K562 (cell line): ENCODE measurements at regions not wholly inside any gene's neighbourhood (a gene's known extent, or its start where the extent isn't known, plus 50 kb on each side); places are given as distances from the start of the nearest gene placed in this dataset.
A peak's percentile ranks its signal among the peaks of the same experiment; 100 is the strongest.

Experiments
- ATF1 ChIP-seq, 2 experiments: fragments of 450-650 bp in 1 of 2; IDR thresholded peaks; 2 replicates each; pipeline ENCODE4 v1.6.1; 2016; ENCODE audit warnings: missing compliant biosample characterization in 1 of 2, missing genetic modification characterization in 1 of 2
- EP300 ChIP-seq: IDR thresholded peaks from 2 replicates; pipeline ENCODE4 v1.6.1; 2012; ENCODE audit warnings: low read length, improper control_type of control experiment
- GABPA ChIP-seq: fragments of 200-800 bp; sonication (Bioruptor generic); conservative IDR thresholded peaks from 2 replicates; pipeline ENCODE4 v1.6.1; 2016; ENCODE audit warnings: low read depth, missing genetic modification characterization, missing compliant biosample characterization
- SPI1 ChIP-seq: IDR thresholded peaks from 2 replicates; pipeline ENCODE4 v1.6.1; 2011; ENCODE audit warnings: low read depth, low read length, control low read depth, borderline replicate concordance
- TCF7 ChIP-seq: sonication (generic); IDR thresholded peaks from 2 replicates; pipeline ENCODE4 v1.6.1; 2016; ENCODE audit warnings: antibody characterized with exemption, borderline replicate concordance
- UBTF ChIP-seq, 2 experiments: IDR thresholded peaks; 2 replicates each; pipeline ENCODE4 v1.6.1; 2012; ENCODE audit warnings: improper control_type of control experiment in 2 of 2, low read depth in 2 of 2, low read length in 2 of 2, borderline replicate concordance in 1 of 2
- TF ChIP-seq, protein P1 (sequence below): fragments of 450-650 bp; IDR thresholded peaks from 2 replicates; pipeline ENCODE4 v1.6.1; 2016; ENCODE audit warnings: mild to moderate bottlenecking, moderate library complexity

DNA sequence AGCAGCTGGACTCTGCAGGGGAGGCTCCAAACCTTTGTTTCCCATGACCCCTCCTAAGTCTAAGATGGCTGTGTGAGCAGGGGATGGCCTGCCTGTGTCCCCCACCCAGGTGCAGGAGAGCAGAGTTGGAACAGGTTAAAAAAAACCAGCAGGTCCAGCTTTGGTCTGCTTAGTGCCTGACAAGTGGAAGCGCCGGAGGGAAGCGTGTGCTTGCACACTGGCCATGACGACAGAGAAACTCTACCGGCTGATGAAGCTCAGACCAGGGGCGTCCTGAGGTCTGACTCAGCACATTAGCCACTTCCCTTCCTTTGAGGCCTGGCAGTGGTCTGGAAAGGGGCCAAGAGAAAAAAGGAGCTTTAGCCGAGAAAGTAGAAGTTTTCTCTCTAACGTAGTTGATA lies 280.1 kb downstream of the VRK1 start (continued):
- TF ChIP-seq, protein P1, sequence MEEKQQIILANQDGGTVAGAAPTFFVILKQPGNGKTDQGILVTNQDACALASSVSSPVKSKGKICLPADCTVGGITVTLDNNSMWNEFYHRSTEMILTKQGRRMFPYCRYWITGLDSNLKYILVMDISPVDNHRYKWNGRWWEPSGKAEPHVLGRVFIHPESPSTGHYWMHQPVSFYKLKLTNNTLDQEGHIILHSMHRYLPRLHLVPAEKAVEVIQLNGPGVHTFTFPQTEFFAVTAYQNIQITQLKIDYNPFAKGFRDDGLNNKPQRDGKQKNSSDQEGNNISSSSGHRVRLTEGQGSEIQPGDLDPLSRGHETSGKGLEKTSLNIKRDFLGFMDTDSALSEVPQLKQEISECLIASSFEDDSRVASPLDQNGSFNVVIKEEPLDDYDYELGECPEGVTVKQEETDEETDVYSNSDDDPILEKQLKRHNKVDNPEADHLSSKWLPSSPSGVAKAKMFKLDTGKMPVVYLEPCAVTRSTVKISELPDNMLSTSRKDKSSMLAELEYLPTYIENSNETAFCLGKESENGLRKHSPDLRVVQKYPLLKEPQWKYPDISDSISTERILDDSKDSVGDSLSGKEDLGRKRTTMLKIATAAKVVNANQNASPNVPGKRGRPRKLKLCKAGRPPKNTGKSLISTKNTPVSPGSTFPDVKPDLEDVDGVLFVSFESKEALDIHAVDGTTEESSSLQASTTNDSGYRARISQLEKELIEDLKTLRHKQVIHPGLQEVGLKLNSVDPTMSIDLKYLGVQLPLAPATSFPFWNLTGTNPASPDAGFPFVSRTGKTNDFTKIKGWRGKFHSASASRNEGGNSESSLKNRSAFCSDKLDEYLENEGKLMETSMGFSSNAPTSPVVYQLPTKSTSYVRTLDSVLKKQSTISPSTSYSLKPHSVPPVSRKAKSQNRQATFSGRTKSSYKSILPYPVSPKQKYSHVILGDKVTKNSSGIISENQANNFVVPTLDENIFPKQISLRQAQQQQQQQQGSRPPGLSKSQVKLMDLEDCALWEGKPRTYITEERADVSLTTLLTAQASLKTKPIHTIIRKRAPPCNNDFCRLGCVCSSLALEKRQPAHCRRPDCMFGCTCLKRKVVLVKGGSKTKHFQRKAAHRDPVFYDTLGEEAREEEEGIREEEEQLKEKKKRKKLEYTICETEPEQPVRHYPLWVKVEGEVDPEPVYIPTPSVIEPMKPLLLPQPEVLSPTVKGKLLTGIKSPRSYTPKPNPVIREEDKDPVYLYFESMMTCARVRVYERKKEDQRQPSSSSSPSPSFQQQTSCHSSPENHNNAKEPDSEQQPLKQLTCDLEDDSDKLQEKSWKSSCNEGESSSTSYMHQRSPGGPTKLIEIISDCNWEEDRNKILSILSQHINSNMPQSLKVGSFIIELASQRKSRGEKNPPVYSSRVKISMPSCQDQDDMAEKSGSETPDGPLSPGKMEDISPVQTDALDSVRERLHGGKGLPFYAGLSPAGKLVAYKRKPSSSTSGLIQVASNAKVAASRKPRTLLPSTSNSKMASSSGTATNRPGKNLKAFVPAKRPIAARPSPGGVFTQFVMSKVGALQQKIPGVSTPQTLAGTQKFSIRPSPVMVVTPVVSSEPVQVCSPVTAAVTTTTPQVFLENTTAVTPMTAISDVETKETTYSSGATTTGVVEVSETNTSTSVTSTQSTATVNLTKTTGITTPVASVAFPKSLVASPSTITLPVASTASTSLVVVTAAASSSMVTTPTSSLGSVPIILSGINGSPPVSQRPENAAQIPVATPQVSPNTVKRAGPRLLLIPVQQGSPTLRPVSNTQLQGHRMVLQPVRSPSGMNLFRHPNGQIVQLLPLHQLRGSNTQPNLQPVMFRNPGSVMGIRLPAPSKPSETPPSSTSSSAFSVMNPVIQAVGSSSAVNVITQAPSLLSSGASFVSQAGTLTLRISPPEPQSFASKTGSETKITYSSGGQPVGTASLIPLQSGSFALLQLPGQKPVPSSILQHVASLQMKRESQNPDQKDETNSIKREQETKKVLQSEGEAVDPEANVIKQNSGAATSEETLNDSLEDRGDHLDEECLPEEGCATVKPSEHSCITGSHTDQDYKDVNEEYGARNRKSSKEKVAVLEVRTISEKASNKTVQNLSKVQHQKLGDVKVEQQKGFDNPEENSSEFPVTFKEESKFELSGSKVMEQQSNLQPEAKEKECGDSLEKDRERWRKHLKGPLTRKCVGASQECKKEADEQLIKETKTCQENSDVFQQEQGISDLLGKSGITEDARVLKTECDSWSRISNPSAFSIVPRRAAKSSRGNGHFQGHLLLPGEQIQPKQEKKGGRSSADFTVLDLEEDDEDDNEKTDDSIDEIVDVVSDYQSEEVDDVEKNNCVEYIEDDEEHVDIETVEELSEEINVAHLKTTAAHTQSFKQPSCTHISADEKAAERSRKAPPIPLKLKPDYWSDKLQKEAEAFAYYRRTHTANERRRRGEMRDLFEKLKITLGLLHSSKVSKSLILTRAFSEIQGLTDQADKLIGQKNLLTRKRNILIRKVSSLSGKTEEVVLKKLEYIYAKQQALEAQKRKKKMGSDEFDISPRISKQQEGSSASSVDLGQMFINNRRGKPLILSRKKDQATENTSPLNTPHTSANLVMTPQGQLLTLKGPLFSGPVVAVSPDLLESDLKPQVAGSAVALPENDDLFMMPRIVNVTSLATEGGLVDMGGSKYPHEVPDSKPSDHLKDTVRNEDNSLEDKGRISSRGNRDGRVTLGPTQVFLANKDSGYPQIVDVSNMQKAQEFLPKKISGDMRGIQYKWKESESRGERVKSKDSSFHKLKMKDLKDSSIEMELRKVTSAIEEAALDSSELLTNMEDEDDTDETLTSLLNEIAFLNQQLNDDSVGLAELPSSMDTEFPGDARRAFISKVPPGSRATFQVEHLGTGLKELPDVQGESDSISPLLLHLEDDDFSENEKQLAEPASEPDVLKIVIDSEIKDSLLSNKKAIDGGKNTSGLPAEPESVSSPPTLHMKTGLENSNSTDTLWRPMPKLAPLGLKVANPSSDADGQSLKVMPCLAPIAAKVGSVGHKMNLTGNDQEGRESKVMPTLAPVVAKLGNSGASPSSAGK: peak; percentile 30; the same call in 1 of the 2 replicates
- TF ChIP-seq SPI1 (peak; percentile 93), UBTF (IDR thresholded peaks at IDR 0.05; ENCODE audit: borderline replicate concordance in 1 of 2, low read depth in 2 of 2, low read length in 2 of 2) (peak; percentile 23 to 71; a peak in 1 of 4 replicates), GABPA (tag) (0 out of 2 replicates have a peak, but pooled peaks have one; percentile 22), EP300 (0 out of 2 replicates have a peak, but pooled peaks have one; percentile 33), ATF1 (CRISPR knock-in tag; IDR thresholded peaks at IDR 0.05) (no peak), ATF1 (tag; IDR thresholded peaks at IDR 0.05) (peak; percentile 64; the same call in 1 of the 2 replicates), TCF7 (0 out of 2 replicates have a peak, but pooled peaks have one; percentile 23)
